Loucy (cell line): ENCODE measurements at regions not wholly inside any gene's neighbourhood (a gene's known extent, or its start where the extent isn't known, plus 50 kb on each side); places are given as distances from the start of the nearest gene placed in this dataset.

ENCODE experiments used
- CTCF ChIP-seq: fragments of 200-600 bp; sonication (generic); conservative IDR thresholded peaks from 2 replicates; pipeline ENCODE4 v1.5.1; 2014; ENCODE audit warnings: mild to moderate bottlenecking, antibody characterized with exemption, low read length
- EZH2phosphoT487 ChIP-seq: fragments of 200-600 bp; IDR thresholded peaks from 2 replicates; pipeline ENCODE4 v1.6.1; 2018; ENCODE audit warnings: antibody characterized with exemption, mild to moderate bottlenecking, moderate library complexity, borderline replicate concordance

- no peak for TF ChIP-seq CTCF
- no peak for TF ChIP-seq EZH2phosphoT487
These were observed 198.7 kb downstream of the TFAP2C start for GRCh38 chr20:56827763-56828162.
